GM18868 (cell line): ENCODE measurements at regions not wholly inside any gene's neighbourhood (a gene's known extent, or its start where the extent isn't known, plus 50 kb on each side); places are given as distances from the start of the nearest gene placed in this dataset.

Experiments used
- ATAC-seq: cut with Tn5 transposase; IDR thresholded peaks from one replicate; pipeline ENCODE4 v1.9.1; 2021; ENCODE audit warnings: mild to moderate bottlenecking, moderate library complexity; ENCODE audit not compliant: unreplicated experiment

DNA sequence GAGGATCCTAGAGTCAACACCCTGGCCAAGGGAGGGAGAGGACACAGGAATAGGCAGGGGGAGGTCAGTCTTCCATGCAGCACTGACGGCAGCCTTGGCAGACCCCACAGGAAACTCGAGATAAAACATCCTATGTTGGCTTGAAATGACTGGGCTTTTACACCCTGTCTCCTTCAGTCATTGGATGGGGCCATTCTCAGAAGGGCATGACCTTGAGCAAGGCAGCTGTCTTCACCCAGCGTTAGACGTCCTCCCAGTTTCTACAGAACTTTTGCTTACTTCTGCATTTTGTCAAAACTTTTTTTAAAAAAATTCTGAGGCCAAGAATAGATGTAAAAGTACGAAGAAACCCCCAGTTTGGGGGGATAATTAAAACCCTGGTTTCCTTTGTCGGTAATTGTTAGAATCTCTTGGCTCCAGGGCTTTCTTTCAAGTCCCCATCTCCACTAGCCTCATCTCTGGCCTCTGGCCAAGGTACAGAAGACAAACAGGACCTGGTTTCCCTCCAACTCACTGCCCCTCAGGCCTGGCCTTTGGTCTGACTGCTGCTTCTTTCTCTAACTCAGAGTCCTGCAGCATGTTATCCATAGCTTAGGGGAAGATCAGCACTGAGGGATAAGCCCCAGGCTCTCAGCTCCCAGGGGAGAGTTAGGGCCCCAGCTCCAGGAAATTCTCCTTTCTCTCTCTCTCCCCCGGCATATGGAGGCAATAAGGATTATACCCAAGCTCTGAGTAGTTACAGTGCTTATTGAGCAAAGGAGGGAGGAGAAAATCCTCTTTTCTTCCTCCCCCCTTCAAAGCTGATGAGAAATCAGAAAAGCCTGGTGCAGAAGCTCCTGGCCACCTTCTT, 51.6 kb upstream of the KCND3 start:
- ATAC-seq = peak; percentile 72

GRCh38 chr1:112043901-112044300, 54.4 kb upstream of the KCND3 start:
- no peak for ATAC-seq

GRCh38 chr1:112044745-112045144, 55.3 kb upstream of the KCND3 start:
- no peak for ATAC-seq

- ATAC-seq = no peak
Measured at GRCh38 chr1:112046630-112047029, 57.2 kb upstream of the KCND3 start.

DNA sequence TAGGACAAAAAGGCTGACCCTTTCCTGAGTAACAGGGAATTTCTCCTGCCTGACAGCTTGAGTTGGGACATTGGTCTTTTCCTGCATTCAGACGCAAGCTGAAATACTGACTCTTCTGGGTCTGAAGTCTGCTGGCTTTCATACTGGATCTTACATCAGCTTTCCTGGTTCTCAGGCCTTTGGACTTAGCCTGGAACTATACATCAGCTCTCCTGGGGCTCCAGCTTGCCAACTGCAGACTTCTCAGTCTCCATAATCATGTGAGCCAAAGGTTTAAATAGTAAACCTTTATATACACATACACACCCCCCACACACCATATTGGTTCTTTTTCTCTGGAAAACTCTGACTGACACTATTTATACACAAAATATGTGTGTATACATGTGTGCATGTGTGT, 59.0 kb upstream of the KCND3 start:
- no peak for ATAC-seq

GRCh38 chr1:112054510-112054909, 65.0 kb upstream of the KCND3 start:
- ATAC-seq = no peak

DNA sequence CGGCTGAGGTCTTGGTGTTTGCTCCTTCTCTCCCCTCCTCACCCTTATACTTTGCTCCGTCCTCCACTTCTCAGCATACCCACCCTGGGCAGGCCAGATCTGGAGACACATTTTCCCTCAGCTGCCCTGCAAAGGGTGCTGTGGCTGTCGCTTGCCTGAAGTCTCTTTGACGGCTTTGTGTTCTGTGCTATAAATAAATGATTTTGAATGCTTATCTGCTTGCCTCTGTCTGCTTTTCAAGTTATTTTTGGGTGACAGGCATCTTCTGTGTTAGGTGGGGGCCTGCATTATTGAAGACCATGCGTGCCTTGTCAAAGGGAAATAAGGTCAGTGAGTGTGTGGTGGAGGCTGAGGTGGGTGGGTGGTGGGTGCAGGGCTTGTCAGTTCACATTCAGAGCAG, 66.9 kb upstream of the KCND3 start:
- ATAC-seq = no peak

DNA sequence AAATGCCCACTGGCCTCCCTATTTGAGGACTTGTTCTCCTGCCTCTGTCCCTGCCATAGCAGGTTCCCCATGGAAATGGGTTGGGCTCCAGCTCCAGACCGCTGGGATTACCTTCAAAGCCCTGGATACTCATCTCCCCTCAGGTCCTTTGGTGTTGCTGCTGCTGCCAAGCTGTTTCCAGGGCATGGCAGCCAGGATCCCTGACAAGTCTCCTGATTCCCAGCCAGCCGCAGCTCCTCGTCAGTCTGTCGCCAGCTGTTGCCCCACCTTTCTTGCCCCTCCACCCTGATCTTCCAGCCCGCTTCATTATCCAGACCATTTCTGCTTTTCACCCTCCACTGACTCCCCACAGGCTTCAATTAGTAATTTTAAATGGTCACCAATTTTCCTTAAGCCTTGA, 68.3 kb upstream of the KCND3 start:
- ATAC-seq = no peak

DNA sequence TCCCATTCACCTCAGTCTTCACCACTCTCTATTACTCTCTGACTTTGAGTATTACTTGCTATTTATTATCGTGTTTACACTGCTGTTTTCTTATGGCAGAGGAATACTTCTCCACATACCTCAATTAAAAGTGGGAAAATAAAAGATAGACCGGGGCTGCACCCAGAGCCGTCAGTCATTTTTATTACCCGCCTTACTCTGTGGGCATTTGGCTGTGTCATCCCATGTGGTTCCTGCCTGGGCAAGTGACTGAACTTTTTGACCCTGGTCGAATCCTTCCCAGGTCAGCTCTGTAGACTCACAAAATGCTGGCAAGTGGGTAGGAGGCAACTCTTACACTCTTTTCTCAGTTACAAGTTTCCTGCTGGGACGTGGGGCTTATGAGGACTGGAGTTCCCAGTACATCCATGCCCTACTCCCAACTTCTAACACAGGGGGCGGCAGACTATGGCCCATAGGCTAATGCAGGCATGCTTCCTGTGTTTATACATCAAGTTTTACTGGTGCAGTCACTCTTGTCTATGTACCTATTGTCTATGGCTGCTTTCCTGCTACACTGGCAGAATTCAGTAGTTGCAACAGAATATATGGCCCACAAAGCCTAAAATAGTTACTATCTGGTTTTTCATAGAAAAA, 69.5 kb upstream of the KCND3 start:
- no peak for ATAC-seq

DNA sequence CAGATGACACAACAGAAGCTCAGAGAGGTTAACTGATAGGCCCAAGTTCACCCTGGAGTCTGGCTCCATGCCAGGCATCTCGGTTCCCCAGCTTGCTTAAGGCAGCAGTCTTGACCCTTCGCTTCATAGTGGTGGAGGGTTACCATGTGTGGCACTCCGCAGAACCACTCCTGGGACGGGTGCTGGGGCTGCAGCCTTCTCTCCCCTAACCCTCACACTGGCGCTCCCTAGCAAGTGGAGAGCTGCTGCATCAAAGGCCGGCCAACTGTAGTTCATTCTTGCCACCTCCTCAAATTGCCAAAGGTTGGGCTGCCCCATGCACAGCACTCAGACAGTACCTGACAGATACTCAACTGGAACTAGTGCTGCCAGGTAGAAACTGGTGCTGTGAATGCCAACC, 70.2 kb upstream of the KCND3 start:
- no peak for ATAC-seq

DNA sequence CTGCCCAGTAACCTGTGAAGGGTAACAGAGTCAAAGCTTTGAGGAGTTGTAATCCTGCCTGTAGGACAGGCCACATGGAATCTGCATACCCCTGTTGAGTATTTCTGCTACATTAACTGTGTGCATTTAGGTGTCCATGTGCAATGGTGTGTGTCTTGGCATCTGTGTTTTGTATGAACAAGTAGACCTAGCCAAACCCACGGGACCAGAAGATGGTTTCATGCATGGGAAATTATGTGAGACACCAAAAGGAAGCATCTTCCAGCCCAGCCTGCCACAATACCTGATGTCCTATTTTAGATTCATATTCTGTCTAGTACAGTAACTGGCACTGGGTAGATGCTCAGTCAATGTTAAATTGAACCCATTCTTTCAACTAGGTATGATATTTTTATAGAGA, 70.8 kb upstream of the KCND3 start:
- no peak for ATAC-seq

- no peak for ATAC-seq
Measured at GRCh38 chr1:112061056-112061455, 71.6 kb upstream of the KCND3 start.

GRCh38 chr1:112061901-112062320, 72.4 kb upstream of the KCND3 start:
- no peak for ATAC-seq

DNA sequence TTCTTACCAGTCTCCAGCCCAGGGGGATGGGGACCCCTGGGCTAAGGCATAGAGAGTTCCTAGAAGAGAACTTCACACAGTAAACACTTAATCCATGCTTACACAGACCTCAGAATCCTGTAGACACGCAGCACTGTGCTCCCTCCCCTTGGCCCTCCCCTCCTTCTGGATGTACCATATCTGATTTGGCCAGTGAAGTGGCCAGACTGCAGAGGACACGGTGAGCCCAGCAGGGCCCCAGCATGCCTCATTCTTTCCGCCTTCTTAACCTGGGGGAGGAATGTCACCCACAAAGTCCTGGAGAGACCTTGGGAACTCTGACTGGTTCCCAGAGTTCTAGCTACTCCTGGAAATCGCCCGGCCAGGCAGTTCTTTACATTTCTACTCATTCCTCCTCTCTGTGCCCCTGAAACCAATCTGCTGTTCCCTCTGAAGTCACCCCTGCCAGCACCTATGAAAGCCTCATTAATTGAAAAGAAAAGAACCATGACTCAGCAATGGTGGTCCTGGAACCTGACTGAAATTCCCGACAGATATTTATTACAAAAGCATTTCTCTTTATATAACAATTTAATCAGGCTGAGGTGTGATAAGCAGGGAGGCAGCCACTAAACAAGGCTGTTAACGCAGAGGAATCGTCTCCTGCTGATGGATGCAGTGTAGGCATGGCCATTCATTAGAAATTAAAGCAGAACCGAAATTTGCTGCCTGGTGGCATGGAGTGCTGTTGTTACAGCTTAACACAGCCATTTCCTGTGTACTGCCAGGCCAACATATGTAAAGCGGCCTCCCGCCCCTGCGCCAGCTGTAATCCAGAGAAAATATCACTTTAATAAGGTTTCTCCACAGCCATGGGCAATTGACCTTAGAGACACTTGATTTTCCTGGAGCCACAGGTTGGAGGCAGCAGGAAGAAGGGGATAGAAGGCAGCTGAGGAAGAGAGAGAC, 74.6 kb upstream of the KCND3 start:
- ATAC-seq = peak; percentile 65

GRCh38 chr1:112067989-112068388, 78.5 kb upstream of the KCND3 start:
- no peak for ATAC-seq

DNA sequence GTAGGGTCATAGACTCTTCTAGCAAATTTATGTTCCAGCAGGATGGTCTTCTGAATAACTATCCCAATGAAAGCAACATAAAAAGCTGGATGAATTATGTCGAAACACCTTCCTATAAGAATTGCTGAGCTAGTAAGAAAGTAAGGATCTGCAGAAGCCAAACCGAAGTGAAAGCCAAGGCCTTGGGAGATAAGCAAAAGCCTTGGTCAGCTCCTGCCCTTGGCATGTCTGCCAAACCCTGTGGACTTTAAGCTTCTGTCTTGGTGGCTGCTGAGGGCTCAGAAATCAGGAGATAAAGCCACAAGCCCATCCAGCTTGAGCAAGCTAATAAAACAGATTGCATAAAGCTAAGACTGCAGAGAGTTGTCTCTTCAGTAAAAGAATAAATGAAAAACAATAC, 81.2 kb upstream of the KCND3 start:
- ATAC-seq = no peak

DNA sequence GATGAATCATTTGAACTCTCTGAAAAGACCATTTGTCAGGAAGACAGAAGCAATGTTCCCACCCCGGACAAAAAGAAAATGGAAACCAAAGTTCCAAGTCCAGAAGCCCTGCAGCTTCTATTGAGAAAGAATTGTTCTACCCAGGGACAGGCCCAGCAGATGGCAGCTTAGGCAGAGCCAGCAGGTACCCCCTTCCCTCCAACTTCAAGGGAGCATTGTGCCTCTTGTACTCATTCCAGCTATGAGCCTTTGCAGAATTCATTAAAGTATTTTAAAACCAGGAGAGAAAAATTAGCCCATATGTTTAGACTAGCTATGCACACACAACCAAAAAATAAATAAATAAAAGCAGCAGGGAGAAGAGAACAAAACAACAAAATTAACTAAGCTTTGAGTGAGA, 85.2 kb upstream of the KCND3 start:
- ATAC-seq = no peak

DNA sequence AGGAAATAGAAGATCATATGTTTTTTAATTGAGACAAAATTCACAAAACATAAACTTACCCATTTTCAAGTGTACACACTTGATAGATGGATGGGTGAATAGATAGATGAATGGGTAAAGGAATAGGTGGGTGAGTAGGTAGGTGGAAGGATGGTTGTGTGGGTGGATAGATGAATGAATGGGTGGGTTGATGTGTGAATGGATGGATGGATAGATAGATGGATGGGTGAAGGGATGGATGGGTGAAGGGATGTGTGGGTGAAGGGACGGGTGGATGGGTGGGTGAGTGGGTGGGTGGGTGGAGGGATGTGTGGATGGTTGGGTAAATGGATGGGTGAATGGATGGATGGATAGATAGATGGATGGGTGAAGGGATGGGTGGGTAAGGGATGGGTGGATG, 86.1 kb upstream of the KCND3 start:
- ATAC-seq = no peak

GRCh38 chr1:112079446-112079845, 90.0 kb upstream of the KCND3 start:
- ATAC-seq = no peak

DNA sequence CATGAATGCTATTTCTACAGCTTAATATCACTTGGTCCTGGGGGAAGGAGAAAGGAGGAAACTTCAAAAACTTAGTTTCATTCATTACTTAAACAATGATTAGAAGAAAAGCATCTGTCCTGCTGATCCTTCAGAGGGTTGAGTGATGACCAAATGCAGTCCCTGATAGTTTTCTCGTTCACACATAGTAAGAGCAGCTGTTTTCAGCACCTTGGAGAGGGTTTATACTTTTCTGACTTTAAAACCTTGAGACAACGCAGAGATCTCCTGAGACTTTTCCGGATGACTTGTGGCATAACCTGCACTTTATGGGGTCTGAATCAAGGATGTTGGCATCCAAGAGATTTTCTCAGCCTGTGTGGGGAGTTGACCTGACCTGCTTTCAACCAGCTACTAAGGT, 94.0 kb upstream of the KCND3 start:
- ATAC-seq = no peak

DNA sequence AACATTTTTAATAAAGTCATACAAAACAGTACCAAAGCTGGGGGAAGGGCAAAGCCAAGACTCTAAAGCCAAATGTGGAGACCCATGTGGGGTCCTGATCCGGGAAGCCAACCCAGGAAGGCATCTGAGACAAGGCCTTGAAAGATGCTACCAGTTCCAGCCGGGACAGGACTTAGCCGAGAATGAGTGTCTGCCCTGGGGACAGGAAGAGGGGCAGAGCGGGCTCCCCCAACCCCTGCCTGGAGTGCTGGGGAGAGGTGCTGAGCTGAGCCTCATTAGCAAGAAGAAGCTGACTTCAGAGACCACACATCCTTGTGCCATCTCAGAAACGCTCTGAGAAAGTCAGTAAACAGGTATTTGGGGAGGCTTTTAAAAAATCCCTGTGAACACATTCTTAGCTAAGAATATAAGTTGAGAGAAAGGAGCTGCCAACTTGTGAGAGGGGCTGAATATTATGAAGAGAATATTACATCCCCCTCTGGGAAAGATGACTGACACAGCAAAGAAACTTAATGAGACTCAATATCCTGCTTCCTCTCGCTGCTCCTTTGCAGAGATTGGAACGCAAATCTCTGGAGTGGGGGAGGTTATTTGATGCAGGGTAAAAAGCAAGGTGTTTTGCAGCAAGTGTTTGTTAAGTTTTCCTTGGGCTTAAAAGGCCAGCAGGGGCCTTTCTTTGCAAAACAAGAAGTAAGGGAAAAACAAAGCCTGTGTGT, 103.3 kb upstream of the KCND3 start:
- ATAC-seq = no peak
